AML-193 (cell line): ENCODE measurements at regions not wholly inside any gene's neighbourhood (a gene's known extent, or its start where the extent isn't known, plus 50 kb on each side); places are given as distances from the start of the nearest gene placed in this dataset.
"Not testable (repeated sequence)": the region's sequence is repeated elsewhere in the genome, so short reads cannot be mapped to it uniquely, and the experiment has no call there.

Experiments
- DNase-seq, 2 experiments: peaks; one replicate each; lab custom pipeline; 2025; lab: John Stamatoyannopoulos, UW

DNA sequence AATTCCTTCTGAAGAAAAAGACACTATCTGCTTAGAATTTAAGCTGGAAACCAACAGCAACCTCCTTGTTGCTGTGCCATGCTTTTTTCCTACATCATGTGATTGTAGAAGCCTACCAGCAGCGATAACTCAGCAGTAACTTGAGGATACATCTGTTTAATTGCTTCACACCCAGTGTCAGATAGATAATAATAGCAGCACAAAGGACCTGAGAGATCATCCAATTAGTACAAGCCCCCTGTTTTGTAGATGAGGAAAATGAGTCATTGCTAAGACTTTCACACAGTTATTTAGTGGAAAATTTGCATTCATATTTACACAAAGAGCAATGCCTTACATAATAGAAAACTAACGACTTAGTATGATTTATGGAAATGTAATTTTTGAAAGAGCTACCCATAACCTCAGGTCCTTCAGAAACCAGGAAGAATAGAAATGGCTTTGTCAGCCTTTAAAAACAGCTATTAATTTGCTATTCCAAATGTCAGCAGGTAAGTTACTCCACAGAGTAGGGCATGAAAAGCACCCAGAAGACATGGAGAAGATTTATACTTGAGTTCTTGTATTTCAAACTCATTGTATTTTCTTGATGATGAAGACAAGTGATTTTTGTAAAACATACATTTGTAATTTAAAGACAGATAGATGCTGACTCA, 93.7 kb upstream of the SGCG start:
- no peak for DNase-seq

DNA sequence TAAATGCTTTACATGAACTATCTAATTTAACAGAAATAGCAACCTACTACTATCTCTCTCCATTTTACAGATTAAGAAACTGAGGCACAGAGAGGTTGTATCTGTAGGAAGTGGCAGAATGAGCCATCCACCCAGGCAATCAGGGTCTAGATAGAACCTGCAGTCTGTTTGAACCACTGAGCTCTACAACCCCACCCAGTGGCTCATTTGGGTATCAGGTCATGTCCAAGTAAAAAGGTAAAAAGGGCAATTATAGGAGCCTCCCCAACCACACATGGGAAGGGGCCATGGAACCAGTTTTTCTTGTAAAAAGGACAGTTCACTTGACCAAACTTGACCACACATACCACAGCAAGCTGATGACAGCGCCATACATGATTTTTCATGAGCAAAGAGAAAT, 92.9 kb upstream of the SGCG start:
- DNase-seq = peak; percentile 36 to 37

DNA sequence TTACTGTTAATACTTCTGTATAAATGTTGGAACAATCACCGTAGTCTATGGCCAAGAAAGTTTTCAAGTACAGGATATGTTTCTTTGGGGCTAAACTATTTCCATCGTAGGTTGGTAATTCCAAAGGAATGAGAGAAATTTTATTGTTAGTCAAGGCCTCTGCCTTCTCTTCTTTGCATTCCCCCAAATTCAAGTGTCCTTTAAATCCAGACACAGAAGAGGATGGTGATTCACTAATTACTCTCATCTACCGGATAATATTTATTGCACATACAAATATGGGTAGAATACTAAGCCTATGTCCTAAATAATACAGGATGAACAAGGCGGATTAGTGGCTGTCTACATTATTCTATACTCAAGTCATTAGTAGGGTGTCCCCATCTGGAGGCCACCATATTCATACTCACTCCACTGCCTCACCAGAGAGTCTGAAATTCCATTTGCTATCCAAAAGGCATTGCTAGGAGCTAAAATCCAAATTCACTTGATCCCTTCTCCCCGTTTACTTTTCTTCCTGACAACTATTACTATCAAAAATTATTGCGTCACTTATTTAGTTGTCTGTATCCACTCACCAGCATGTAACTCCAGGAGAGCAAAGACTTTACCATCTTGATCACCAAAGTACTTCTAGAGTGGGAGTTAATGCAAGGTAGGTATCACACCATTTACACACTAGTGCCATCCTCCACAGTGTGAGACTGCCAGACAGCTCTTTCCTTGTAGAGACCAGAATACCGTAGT, 82.4 kb upstream of the SGCG start:
- no peak for DNase-seq

DNA sequence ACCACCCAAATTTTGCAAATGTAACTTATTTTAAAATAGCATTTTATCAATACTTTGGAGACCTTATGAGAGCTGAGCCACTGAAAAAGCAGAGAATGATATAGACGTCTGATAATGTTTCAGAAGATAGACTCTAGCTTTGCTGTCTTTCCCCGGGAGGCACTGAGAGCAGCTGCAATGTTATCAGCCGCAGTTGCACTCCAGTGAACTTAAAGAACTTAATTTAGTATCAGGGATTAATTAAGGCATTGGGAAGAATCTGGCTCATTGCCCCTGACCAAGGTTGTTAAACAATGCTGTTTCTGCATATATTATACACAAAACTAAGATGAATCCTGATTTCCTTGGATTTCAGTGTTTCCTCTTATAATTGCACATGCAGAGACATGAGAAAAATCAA, 75.7 kb upstream of the SGCG start:
- no peak for DNase-seq

DNA sequence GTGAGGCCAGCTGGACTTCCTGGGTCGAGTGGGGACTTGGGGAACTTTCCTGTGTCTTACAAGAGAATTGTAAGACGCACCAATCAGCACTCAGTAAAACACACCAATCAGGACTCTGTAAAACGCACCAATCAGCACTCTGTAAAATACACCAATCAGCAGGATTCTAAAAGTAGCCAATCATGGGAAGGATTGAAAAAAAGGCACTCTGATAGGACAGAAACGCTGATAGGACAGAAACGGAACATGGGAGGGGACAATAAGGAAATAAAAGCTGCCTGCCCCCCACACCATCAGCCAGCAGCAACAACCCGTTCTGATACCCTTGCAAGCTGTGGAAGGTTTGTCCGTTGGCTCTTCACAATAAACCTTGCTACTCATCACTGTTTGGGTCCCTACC, 73.1 kb upstream of the SGCG start:
- no peak for DNase-seq

DNA sequence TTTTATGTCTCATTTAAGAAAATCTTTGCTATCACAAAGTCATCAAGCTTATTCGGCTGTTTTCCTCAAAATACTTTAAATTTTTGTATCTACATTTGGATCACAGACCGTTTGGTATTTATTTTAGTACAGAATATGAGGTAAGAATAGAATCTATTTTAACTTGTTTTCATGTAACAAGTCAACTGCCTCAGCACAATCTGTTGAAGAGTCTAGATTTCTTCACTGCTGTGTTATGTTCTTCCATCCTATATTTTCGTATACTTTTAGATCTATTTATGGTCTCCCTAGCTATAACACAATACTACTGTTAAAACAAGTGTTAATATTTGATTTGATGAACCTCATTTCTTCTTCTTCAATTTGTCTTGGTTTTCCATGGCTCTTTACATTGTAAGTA, 61.6 kb upstream of the SGCG start:
- no peak for DNase-seq

DNA sequence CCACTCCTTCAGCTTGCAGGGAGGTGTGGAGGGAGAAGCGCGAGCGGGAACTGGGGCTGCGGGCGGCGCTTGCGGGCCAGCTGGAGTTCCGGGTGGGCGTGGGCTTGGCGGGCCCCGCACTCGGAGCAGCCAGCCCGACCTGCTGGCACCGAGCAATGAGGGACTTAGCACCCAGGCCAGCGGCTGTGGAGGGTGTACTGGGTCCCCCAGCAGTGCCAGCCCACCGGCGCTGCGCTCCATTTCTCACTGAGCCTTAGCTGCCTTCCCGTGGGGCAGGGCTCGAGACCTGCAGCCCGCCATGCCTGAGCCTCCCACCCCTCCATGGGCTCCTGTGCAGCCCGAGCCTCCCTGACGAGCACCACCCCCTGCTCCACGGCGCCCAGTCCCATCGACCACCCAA, 53.2 kb upstream of the SGCG start:
- DNase-seq = not testable (repeated sequence)

DNA sequence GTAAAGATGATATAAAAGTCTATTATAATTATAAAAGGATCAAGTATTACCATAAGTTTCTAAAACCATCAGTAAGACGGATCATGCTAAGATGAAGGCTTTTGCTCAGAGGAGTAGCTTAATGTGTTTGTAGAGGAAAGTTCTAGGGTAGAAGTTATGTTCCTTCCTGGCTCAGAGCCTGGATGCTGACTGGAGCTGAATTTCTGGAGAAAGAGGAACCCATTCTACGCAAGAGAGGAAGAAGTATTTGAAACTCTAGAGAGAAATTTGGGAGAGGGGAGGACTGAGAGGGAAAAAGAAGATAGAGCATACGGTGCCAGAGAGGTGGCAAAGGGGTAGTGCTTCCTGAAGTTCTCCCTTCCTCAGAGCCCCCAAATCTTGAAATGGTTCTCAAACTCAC, 51.4 kb upstream of the SGCG start:
- DNase-seq = no peak
